Activated gamma-delta T cell (primary cell): ENCODE measurements at regions not wholly inside any gene's neighbourhood (a gene's known extent, or its start where the extent isn't known, plus 50 kb on each side); places are given as distances from the start of the nearest gene placed in this dataset.

Source experiments
- DNase-seq: peaks from one replicate; lab custom pipeline; 2025; lab: John Stamatoyannopoulos, UW

DNA sequence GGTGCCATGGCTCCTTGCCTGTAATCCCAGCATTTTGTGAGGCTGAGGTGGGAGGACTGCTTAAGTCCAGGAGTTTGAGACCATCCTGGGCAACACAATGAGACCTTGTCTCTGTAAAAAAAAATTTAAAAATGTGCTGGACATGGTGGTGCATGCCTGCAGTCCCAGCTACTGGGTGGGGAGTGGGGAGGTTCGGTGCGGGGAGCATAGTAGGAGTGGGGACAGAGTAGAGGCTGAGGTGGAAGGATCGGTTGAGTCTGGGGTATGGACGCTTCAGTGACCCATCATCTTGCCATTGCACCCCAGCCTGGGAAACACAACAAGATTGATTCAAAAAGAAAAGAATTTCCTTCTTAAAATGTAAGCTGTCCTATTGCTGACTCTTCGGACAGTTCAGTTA lies 1490.0 kb upstream of the GBE1 start:
- DNase-seq = no peak

DNA sequence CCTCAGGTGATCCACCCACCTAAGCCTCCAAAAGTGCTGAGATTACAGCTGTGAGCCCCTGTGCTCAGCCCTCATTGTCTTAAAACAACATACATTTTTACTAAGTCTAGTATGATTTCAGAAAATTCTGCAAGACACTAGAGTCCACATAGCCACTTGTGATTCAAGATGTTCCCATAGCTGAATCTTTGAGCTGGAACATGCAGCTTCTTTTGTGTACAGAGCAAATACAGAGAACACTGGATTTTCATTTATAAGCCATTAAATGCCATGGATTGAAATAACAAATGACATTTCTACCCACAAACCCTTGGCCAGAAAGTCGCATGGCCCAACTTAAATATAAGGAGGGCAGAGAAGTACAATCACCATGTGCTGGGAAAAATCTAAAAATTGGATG lies 1489.2 kb upstream of the GBE1 start:
- DNase-seq = no peak

DNA sequence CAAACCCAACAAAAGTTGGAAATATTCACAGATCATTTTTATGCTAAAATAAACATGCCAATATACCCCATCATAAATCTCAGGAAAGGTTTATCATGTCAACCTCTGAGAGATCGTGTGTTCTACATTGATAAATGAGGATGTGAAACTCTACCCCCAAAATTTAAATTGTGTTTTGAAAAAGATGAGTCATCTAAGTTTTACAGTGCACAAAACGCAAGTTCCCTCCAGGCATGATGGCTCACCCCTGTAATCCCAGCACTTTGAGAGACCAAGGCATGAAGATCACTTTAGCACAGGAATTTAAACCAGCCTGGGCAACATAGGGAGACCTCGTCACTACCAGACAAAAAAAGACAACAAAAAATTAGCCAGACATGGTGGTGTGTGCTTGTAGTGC lies 1487.0 kb upstream of the GBE1 start:
- DNase-seq = no peak

GRCh38 chr3:83235180-83235814 lies 1473.9 kb upstream of the GBE1 start:
- no peak for DNase-seq

GRCh38 chr3:83233715-83234114 lies 1472.3 kb upstream of the GBE1 start:
- no peak for DNase-seq

- no peak for DNase-seq
These were observed 1469.4 kb upstream of the GBE1 start for GRCh38 chr3:83230841-83231240.

GRCh38 chr3:83230376-83230775 lies 1468.9 kb upstream of the GBE1 start:
- DNase-seq = no peak

DNA sequence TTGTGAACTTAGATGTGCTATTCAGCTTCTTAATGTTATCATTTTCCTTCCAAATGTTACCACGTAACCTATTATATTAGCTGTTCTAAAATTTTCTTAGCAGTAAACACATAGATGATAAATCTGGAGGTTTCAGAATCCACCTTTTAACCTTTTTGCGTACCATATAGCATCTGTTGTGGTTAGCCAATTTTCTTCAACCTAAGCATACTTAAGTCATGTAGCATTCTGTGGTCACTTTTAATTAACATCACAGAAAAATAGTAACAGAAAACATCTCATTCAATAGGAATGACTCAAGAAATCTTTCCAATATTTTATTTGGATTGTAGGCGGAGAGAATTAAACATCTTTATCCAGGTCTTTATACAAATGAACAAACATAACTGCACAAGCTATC lies 1465.3 kb upstream of the GBE1 start:
- DNase-seq = no peak

GRCh38 chr3:83224101-83224868 lies 1462.8 kb upstream of the GBE1 start:
- DNase-seq = no peak

DNA sequence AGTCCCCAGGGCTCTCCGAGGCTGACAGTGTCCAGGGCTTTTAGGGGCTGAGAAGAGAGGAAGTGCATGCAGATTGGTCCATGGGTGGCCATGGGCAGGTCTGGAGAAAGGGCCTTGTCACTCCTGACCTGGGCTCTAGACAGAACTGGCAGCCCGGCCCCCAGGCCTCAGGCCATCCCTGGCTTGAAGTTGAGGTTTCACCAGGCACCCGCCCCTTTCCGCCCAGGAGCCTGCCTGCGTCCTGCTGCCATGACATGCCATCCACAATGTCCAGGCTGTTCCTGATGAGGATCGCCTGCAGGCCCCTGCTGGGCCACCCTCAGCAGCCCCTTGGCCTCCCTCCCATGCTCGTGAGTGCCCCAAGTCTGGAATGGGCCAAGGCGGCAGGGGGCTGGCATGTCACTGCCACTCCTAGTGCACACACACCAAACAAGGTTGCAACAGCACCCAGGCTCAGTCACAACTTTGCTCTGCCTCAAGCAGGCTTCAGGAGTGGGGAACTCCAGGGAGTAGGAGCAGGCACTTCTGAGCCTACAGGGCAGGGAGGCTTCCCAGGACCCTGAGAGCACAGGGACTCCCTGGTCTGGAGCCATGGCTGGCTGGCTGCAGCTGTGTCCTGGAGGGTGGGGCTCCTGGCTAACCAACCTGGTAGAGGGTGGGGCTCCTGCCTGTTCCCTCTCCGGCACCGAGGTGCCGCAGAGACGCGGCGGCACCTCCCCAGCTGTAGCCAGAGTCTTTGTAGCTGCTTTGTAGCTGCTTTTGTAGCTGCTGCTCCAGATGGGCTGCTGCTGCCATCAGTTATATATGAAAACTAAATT lies 1457.1 kb upstream of the GBE1 start:
- DNase-seq = peak; percentile 3

- peak; percentile 7 for DNase-seq
These were observed 1456.2 kb upstream of the GBE1 start for GRCh38 chr3:83217595-83218118.

DNA sequence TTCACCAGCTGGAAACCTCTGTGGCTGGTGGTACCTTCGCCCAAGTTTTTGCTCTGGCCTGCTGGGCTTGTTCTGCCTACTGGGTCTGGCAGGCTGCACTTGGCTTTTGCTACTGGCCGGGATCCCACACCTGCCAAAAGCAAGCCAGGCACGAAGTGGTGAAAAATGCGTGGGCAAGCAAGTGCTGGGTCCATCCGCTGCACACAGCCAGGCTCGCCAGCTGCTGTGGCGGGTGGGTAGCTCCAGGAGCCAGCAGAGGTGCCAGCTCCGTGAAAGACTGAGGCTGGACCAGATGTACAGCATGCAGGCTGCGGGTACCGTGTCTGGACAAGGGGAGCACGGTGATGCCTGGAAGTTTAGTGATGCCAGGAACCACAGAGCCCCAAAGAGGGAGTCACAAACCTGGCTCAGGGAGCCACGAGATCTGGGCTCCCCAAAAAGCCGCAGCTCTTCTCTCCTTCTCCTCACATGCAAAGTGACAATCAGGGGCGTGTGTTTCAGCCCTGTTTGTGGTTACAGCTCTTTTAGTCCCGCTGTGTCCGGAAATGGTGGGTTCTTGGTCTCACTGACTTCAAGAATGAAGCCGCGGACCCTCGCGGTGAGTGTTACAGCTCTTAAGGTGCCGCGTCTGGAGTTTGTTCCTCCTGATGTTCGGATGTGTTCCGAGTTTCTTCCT lies 1455.6 kb upstream of the GBE1 start:
- no peak for DNase-seq

- no peak for DNase-seq
These were observed 1433.8 kb upstream of the GBE1 start for GRCh38 chr3:83195243-83195642.

GRCh38 chr3:83193526-83193925 lies 1432.1 kb upstream of the GBE1 start:
- no peak for DNase-seq

GRCh38 chr3:83189634-83190033 lies 1428.2 kb upstream of the GBE1 start:
- DNase-seq = no peak

- DNase-seq = no peak
These were observed 1408.0 kb upstream of the GBE1 start for GRCh38 chr3:83169473-83169872.

DNA sequence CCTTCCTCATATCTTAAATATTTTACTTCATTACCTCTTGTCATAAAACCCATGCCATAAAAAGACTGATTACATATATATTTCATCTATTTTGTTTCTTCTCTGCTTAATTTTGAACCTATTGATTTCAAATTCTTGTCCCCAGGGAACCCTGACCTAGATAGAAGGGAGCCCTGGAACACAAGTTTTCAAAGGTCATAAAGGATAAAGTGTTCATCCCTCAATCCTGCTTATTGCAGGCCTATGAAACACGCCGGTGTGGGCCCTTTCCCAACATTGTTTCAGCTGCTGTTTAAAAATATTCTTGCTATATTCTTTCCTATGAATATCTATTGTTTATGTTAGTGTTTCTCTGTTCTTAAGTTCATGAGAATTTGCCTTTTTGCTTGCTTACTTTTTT lies 1389.5 kb upstream of the GBE1 start:
- no peak for DNase-seq

DNA sequence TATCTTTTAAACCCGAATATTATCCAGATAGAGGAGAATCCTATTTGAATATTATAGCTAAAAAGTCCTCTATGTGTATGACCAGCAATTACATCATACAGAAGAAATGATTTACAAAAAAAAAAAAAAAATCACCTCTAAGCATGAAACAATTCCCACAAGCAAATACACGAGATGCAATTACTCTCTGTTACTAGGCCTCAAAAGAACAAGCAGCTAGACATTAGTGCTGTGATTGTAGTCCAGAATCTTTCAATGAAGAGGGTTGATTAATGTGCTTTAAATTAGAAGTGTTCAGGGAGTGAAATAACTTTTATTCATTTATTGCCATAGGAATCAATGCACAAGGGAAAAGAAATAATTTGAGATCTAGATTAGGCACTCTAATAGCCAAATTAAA lies 1379.5 kb upstream of the GBE1 start:
- no peak for DNase-seq

DNA sequence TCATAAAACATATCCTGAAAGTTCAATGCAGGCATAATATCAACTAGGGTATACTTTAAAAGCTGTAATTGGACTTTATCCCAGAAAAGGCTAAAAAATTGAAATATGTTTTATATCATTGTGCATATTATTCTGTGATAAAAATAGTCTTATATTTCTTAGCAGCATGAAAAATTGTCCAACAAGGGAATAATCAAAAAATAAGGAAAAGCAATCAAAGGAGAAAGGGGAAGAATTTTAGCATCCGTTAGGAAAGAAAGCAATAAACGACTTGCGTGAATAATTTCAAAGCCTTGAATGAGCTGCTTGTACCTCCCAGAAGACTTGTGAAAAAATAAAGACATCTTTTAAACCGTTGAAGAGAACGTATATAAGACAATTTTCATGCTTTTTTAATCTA lies 1369.8 kb upstream of the GBE1 start:
- no peak for DNase-seq

GRCh38 chr3:83122774-83123350 lies 1361.4 kb upstream of the GBE1 start:
- no peak for DNase-seq

- no peak for DNase-seq
These were observed 1331.8 kb upstream of the GBE1 start for GRCh38 chr3:83093222-83093572.
